Tibial nerve (tissue), 4 donors: ENCODE measurements at regions not wholly inside any gene's neighbourhood (a gene's known extent, or its start where the extent isn't known, plus 50 kb on each side); places are given as distances from the start of the nearest gene placed in this dataset.
"Not testable (repeated sequence)": the region's sequence is repeated elsewhere in the genome, so short reads cannot be mapped to it uniquely, and the experiment has no call there.

Experiments
- DNase-seq, 2 donors: peaks; one replicate each; pipeline ENCODE4 v3.0.0-alpha.2; 2019; ENCODE audit warnings: low spot score in 2 of 2
- H3K27ac ChIP-seq, 4 donors: fragments of 200-600 bp; sonication (generic) in 3 of 4; one replicate each; pipeline ENCODE4 v1.5.1; 2017 to 2019; ENCODE audit warnings: mild to moderate bottlenecking in 1 of 4
- H3K27me3 ChIP-seq, 2 donors: fragments of 200-600 bp; sonication (generic) in 1 of 2; one replicate each; pipeline versions ENCODE4 v1.5.1 to v1.6.0; 2017 to 2019
- H3K36me3 ChIP-seq, 3 donors: fragments of 200-600 bp; sonication (generic); one replicate each; pipeline ENCODE4 v1.5.1; 2018 to 2019
- H3K4me1 ChIP-seq, 4 donors: fragments of 200-600 bp; sonication (generic) in 3 of 4; one replicate each; pipeline ENCODE4 v1.5.1; 2017 to 2019
- H3K4me3 ChIP-seq, 4 donors: fragments of 200-600 bp; sonication (generic) in 3 of 4; one replicate each; pipeline ENCODE4 v1.5.1; 2017 to 2019; ENCODE audit warnings: mild to moderate bottlenecking in 1 of 4, moderate library complexity in 1 of 4
- H3K9me3 ChIP-seq, 4 donors: fragments of 200-600 bp; sonication (generic) in 3 of 4; one replicate each; pipeline ENCODE4 v1.5.1; 2017 to 2019
- CTCF ChIP-seq, 5 experiments: fragments of 200-600 bp in 3 of 5; fragments of 450-650 bp in 2 of 5; sonication (generic) in 3 of 5; IDR thresholded peaks; one replicate each; pipeline ENCODE4 v1.5.1; 2016 to 2019; ENCODE audit warnings: antibody characterized with exemption in 5 of 5, mild to moderate bottlenecking in 3 of 5, moderate library complexity in 2 of 5
- EP300 ChIP-seq, 2 donors: sonication (generic); formaldehyde crosslinking; IDR thresholded peaks; one replicate each; pipeline ENCODE4 v1.6.1; 2017; ENCODE audit warnings: antibody characterized with exemption in 2 of 2, mild to moderate bottlenecking in 1 of 2
- POLR2A ChIP-seq, 2 donors: fragments of 450-650 bp; IDR thresholded peaks; one replicate each; pipeline ENCODE4 v1.6.1; 2017; ENCODE audit warnings: antibody characterized with exemption in 2 of 2, mild to moderate bottlenecking in 2 of 2, moderate library complexity in 2 of 2
- WGBS, 2 donors: methylation state at CpG; one replicate each; pipeline ENCODE4 v1.1.5; 2018; 5-methylcytosine and 5-hydroxymethylcytosine counted together

GRCh38 chr9:82894961-82895821, 167.8 kb downstream of the RASEF start:
- DNase-seq: no peak
- H3K9me3 ChIP-seq: no peaks in the 10 kb centered on the region
- no peaks in the 10 kb centered on the region for H3K27me3 ChIP-seq
- no peak for TF ChIP-seq EP300 (IDR thresholded peaks at IDR 0.05)
- no peak for TF ChIP-seq CTCF (IDR thresholded peaks at IDR 0.05)
- no peak for TF ChIP-seq POLR2A (IDR thresholded peaks at IDR 0.05)
- no peak overlapping the region for H3K4me3 ChIP-seq
- no peaks in the 10 kb centered on the region for H3K36me3 ChIP-seq
- H3K27ac ChIP-seq: no peak overlapping the region
- WGBS, 2 donors: 47 to 53% methylated on average over 4 of the region's 4 CpGs
- no peaks in the 10 kb centered on the region for H3K4me1 ChIP-seq

- no peak for DNase-seq
- Histone ChIP-seq H3K27me3 (no peaks in the 10 kb centered on the region), H3K9me3 (no peaks in the 10 kb centered on the region), H3K27ac (no peak overlapping the region), H3K4me3 (no peak overlapping the region), H3K36me3 (no peaks in the 10 kb centered on the region), H3K4me1 (no peaks in the 10 kb centered on the region)
- 25 to 26% methylated on average over 1 of the region's 1 CpG for WGBS, 2 donors
- TF ChIP-seq EP300 (IDR thresholded peaks at IDR 0.05) (no peak), POLR2A (IDR thresholded peaks at IDR 0.05) (no peak), CTCF (IDR thresholded peaks at IDR 0.05) (no peak)
Observed at GRCh38 chr9:82895822-82896110, 167.2 kb downstream of the RASEF start.

GRCh38 chr9:82903503-82903902, 159.4 kb downstream of the RASEF start:
- H3K4me3 ChIP-seq: no peak overlapping the region
- H3K27me3 ChIP-seq: no peaks in the 10 kb centered on the region
- H3K9me3 ChIP-seq: no peaks in the 10 kb centered on the region
- 71 to 74% methylated on average over 4 of the region's 4 CpGs for WGBS, 2 donors
- H3K4me1 ChIP-seq: no peaks in the 10 kb centered on the region
- TF ChIP-seq EP300 (IDR thresholded peaks at IDR 0.05): no peak
- no peak for TF ChIP-seq CTCF (IDR thresholded peaks at IDR 0.05)
- no peak for TF ChIP-seq POLR2A (IDR thresholded peaks at IDR 0.05)
- no peak for DNase-seq
- H3K36me3 ChIP-seq: no peaks in the 10 kb centered on the region
- no peak overlapping the region for H3K27ac ChIP-seq

- no peak for TF ChIP-seq EP300 (IDR thresholded peaks at IDR 0.05)
- no peak for TF ChIP-seq CTCF (IDR thresholded peaks at IDR 0.05)
- TF ChIP-seq POLR2A (IDR thresholded peaks at IDR 0.05): no peak
- Histone ChIP-seq H3K4me1 (no peaks in the 10 kb centered on the region), H3K36me3 (no peaks in the 10 kb centered on the region), H3K27ac (no peak overlapping the region), H3K4me3 (no peak overlapping the region), H3K27me3 (no peaks in the 10 kb centered on the region), H3K9me3 (peaks cover 0 to 12% (median 0%) of the 10 kb centered on the region in 4 donors)
- no peak for DNase-seq
- 39 to 42% methylated on average over 3 of the region's 3 CpGs for WGBS, 2 donors
Observed at GRCh38 chr9:82911996-82912395, 150.9 kb downstream of the RASEF start.

- Histone ChIP-seq H3K9me3 (peaks cover 0 to 12% (median 0%) of the 10 kb centered on the region in 4 donors), H3K27me3 (no peaks in the 10 kb centered on the region), H3K36me3 (no peaks in the 10 kb centered on the region), H3K4me3 (no peak overlapping the region), H3K4me1 (no peaks in the 10 kb centered on the region), H3K27ac (no peak overlapping the region)
- no peak for DNase-seq
- 24 to 33% methylated on average over 1 of the region's 1 CpG for WGBS, 2 donors
- TF ChIP-seq CTCF (IDR thresholded peaks at IDR 0.05) (no peak), EP300 (IDR thresholded peaks at IDR 0.05) (no peak), POLR2A (IDR thresholded peaks at IDR 0.05) (no peak)
Observed at GRCh38 chr9:82912645-82913044, 150.3 kb downstream of the RASEF start.

GRCh38 chr9:82916238-82916637, 146.7 kb downstream of the RASEF start:
- 33 to 71% methylated on average over 1 of the region's 1 CpG for WGBS, 2 donors
- not testable (repeated sequence) for H3K4me1 ChIP-seq, H3K27ac ChIP-seq, H3K4me3 ChIP-seq, H3K36me3 ChIP-seq, H3K27me3 ChIP-seq, DNase-seq
- H3K9me3 ChIP-seq: peaks cover 0 to 12% (median 0%) of the 10 kb centered on the region in 4 donors
